Activated CD8-positive, alpha-beta T cell treated with anti-CD3 and anti-CD28 coated beads for 36 hours (primary cell): ENCODE measurements at regions not wholly inside any gene's neighbourhood (a gene's known extent, or its start where the extent isn't known, plus 50 kb on each side); places are given as distances from the start of the nearest gene placed in this dataset.
"Not testable (repeated sequence)": the region's sequence is repeated elsewhere in the genome, so short reads cannot be mapped to it uniquely, and the experiment has no call there.

Experiments used
- ATAC-seq: fragments of 200-7000 bp; cut with Tn5 transposase; one replicate; pipeline ENCODE4 v1.10.0; 2021; ENCODE audit warnings: mild to moderate bottlenecking, moderate library complexity
- CTCF ChIA-PET: fragments of 350-600 bp; sonication (Branson Sonifier 250); formaldehyde crosslinking; loops from one replicate; lab custom pipeline; 2021; ENCODE audit warnings: antibody characterized with exemption; lab: Charles Lee
- POLR2A ChIA-PET: fragments of 350-600 bp; sonication (Branson Sonifier 250); formaldehyde crosslinking; loops from one replicate; lab custom pipeline; 2021; ENCODE audit warnings: antibody characterized with exemption; lab: Charles Lee
- DNase-seq: peaks from one replicate; pipeline ENCODE4 v3.0.0-alpha.2; 2020
- H3K27ac Mint-ChIP-seq: one replicate; pipeline ENCODE4 v1.8.0; 2021; ENCODE audit warnings: mild to moderate bottlenecking, mixed read lengths
- H3K27me3 Mint-ChIP-seq: one replicate; pipeline ENCODE4 v1.8.0; 2021; ENCODE audit warnings: mixed read lengths
- H3K36me3 Mint-ChIP-seq: one replicate; pipeline ENCODE4 v1.8.0; 2021; ENCODE audit warnings: low read depth, mixed read lengths
- H3K4me1 Mint-ChIP-seq: one replicate; pipeline ENCODE4 v1.8.0; 2021; ENCODE audit warnings: low read depth, mixed read lengths
- H3K4me3 Mint-ChIP-seq: one replicate; pipeline ENCODE4 v1.8.0; 2021; ENCODE audit warnings: mild to moderate bottlenecking, moderate library complexity, mixed read lengths
- H3K9me3 Mint-ChIP-seq: one replicate; pipeline ENCODE4 v1.8.0; 2021; ENCODE audit warnings: mixed read lengths
- CTCF ChIP-seq: fragments of 200-600 bp; IDR thresholded peaks from one replicate; pipeline ENCODE4 v1.8.0; 2022; ENCODE audit warnings: antibody characterized with exemption, mild to moderate bottlenecking
- intact Hi-C: fragments of 100-400 bp; cut with micrococcal nuclease; formaldehyde crosslinking; loops from one replicate; pipeline ENCODE4 v1.10.0; 2022

- ChIA-PET CTCF (no interaction called here), POLR2A (no interaction called here)
- intact Hi-C loops = no loop called here
- ATAC-seq = no peak
- no peak for DNase-seq
- Mint-ChIP-seq H3K36me3 (no peaks in the 10 kb centered on the region), H3K27me3 (no peaks in the 10 kb centered on the region), H3K4me1 (no peaks in the 10 kb centered on the region), H3K27ac (no peak overlapping the region), H3K9me3 (peaks cover 1% of the 10 kb centered on the region), H3K4me3 (no peak overlapping the region)
- TF ChIP-seq CTCF = no peak
These were observed 1112.4 kb downstream of the STIM2 start for GRCh38 chr4:27973056-27973455.

GRCh38 chr4:27973700-27974099, 1113.1 kb downstream of the STIM2 start:
- ChIA-PET CTCF (no interaction called here), POLR2A (no interaction called here)
- Mint-ChIP-seq H3K4me3 (no peak overlapping the region), H3K27ac (no peak overlapping the region), H3K27me3 (no peaks in the 10 kb centered on the region), H3K9me3 (no peaks in the 10 kb centered on the region), H3K4me1 (no peaks in the 10 kb centered on the region), H3K36me3 (no peaks in the 10 kb centered on the region)
- TF ChIP-seq CTCF = no peak
- DNase-seq = no peak
- intact Hi-C loops = no loop called here
- ATAC-seq = no peak

- no peaks in the 10 kb centered on the region for H3K36me3 Mint-ChIP-seq
- no peak for DNase-seq
- ChIA-PET CTCF (no interaction called here), POLR2A (no interaction called here)
- TF ChIP-seq CTCF = no peak
- ATAC-seq = no peak
- H3K4me1 Mint-ChIP-seq = no peaks in the 10 kb centered on the region
- no peak overlapping the region for H3K4me3 Mint-ChIP-seq
- intact Hi-C loops = no loop called here
- H3K9me3 Mint-ChIP-seq = peaks cover 5% of the 10 kb centered on the region
- H3K27ac Mint-ChIP-seq = no peak overlapping the region
- H3K27me3 Mint-ChIP-seq = no peaks in the 10 kb centered on the region
These were observed 1113.7 kb downstream of the STIM2 start for GRCh38 chr4:27974339-27974738.

- intact Hi-C loops, H3K36me3 Mint-ChIP-seq, CTCF ChIA-PET, H3K9me3 Mint-ChIP-seq, DNase-seq, H3K27me3 Mint-ChIP-seq, H3K27ac Mint-ChIP-seq, H3K4me3 Mint-ChIP-seq, ATAC-seq, POLR2A ChIA-PET, H3K4me1 Mint-ChIP-seq: not testable (repeated sequence)
These were observed 1114.2 kb downstream of the STIM2 start for GRCh38 chr4:27974881-27975280.

GRCh38 chr4:27978427-27979109, 1117.9 kb downstream of the STIM2 start:
- H3K36me3 Mint-ChIP-seq, ATAC-seq, H3K4me1 Mint-ChIP-seq, H3K27me3 Mint-ChIP-seq, DNase-seq, POLR2A ChIA-PET, H3K27ac Mint-ChIP-seq, CTCF ChIA-PET, intact Hi-C loops, H3K9me3 Mint-ChIP-seq, H3K4me3 Mint-ChIP-seq: not testable (repeated sequence)

- no peak for ATAC-seq
- H3K27me3 Mint-ChIP-seq = no peaks in the 10 kb centered on the region
- H3K9me3 Mint-ChIP-seq = peaks cover 5% of the 10 kb centered on the region
- intact Hi-C loops = no loop called here
- no peak overlapping the region for H3K4me3 Mint-ChIP-seq
- ChIA-PET POLR2A (no interaction called here), CTCF (no interaction called here)
- DNase-seq = no peak
- no peaks in the 10 kb centered on the region for H3K4me1 Mint-ChIP-seq
- no peak for TF ChIP-seq CTCF
- H3K27ac Mint-ChIP-seq = no peak overlapping the region
- no peaks in the 10 kb centered on the region for H3K36me3 Mint-ChIP-seq
These were observed 1124.9 kb downstream of the STIM2 start for GRCh38 chr4:27985522-27985921.
